HG02981 (cell line): ENCODE measurements at regions not wholly inside any gene's neighbourhood (a gene's known extent, or its start where the extent isn't known, plus 50 kb on each side); places are given as distances from the start of the nearest gene placed in this dataset.

Source experiments
- ATAC-seq: cut with Tn5 transposase; IDR thresholded peaks from one replicate; pipeline ENCODE4 v1.9.1; 2021; ENCODE audit warnings: mild to moderate bottlenecking, moderate library complexity; ENCODE audit not compliant: unreplicated experiment

GRCh38 chr14:61193476-61193875 lies 87.7 kb downstream of the TMEM30B start:
- no peak for ATAC-seq

GRCh38 chr14:61192989-61193388 lies 88.1 kb downstream of the TMEM30B start:
- ATAC-seq = no peak

- no peak for ATAC-seq
Measured at GRCh38 chr14:61191733-61192132, 89.4 kb downstream of the TMEM30B start.

- ATAC-seq = no peak
Measured at GRCh38 chr14:61190341-61190740, 90.8 kb downstream of the TMEM30B start.

GRCh38 chr14:61188978-61189808 lies 91.9 kb downstream of the TMEM30B start:
- no peak for ATAC-seq

GRCh38 chr14:61188196-61188595 lies 92.9 kb downstream of the TMEM30B start:
- ATAC-seq = no peak

DNA sequence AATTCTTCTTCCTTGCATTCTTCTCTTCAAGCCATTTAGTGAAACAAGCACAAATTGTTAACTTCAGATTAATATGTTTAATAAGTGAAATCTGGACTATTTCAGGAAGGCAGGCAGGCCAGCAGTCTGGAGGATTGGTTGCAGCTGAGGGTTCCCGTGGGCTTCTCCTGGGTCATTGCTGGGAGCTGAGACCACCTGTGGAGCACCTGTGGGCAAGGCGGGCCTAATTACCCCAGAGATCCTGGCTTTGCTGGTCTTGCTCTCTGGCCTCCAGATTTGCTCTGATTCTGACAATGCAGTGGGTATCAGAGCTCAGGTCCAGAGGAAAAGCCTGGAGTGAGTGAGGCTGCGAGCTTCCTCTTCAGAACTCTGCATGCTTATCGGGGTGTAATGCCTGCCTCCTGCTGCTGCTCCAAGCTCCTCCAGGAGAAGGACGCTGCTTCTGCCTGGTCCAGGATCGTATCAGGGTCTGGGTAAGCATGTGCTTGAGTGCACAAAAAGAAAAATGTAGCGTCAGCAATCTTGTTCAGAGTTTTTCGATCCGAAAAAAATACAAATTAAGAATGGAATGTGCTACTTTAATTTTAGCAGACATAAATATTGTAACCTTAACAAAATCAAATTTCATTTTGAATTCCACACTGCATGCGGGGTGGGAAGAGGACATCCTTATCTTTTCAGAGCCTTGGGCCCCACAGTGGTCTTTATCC lies 93.8 kb downstream of the TMEM30B start:
- ATAC-seq = no peak

DNA sequence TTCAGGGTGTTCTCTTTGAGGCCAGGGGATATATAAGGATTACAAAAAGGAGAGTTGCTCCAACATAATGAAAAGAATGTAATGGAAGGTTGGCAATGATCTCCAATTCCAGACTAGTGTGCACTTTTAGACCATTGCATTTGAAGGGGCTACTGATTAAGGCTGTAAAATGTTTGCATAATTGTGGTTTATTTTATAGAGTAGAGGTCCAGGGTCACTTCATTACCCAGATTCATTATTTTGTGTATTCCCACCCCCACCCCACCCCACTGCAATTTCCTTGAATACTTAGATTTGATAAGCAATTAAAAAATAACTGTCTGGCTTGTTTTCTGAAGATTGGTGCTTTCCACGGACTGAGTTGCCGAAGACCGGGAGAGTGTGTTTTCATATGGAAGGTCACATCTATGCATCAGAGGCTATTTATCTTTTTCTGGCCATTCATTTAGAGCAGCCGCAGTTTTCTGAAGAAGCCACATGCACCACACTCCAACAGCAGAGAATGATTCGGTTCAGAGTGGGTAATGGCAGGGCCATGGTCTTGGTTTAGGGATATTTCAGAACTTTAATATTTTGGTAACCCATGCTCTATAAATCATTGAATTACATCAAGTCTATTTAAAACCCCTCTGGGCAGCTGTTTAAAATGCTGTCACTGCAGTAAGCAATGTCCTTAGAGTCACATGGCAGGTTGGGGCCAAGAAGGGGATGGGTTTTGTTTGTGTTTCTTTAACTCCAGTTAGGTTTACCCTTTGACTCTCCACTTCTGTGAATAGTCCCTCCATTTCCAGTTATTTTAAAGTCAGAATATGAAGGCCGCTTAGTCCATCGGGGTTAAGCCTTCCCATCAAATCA lies 94.6 kb downstream of the TMEM30B start:
- ATAC-seq = no peak

- ATAC-seq = no peak
Measured at GRCh38 chr14:61185534-61185933, 95.6 kb downstream of the TMEM30B start.

- ATAC-seq = no peak
Measured at GRCh38 chr14:61184112-61184511, 97.0 kb downstream of the TMEM30B start.

DNA sequence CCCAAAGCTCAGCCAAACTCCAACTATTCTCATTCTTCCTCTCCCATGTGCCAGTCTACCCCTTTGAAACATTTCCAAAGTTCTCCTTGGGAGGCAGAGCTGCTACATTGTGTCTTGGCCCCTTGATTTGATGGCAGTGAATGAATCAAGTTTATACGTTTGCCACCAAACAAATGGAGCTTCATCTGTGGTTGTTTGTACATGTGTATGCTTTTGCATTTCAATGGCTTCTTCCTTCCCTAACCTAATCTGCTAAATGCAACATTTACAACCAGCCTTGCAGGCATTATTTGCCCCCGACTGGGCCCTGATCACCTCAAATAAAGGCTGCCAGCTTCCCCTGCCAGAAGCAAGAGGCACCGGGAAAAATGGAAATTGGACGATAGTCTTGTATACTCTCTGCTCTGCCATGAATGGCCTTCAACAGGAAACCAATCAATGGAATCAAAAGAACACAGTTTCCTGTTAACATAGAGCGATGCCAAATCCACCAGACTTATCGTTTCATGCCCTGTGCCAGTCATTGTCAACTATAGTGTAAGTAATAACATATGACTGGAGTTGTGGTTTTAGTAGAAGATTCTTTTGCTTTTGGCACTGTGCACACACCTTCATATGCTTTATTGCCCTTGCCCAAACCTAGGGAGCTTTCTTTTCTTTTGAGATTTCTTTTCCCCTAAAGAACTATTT lies 97.8 kb downstream of the TMEM30B start:
- ATAC-seq = no peak

DNA sequence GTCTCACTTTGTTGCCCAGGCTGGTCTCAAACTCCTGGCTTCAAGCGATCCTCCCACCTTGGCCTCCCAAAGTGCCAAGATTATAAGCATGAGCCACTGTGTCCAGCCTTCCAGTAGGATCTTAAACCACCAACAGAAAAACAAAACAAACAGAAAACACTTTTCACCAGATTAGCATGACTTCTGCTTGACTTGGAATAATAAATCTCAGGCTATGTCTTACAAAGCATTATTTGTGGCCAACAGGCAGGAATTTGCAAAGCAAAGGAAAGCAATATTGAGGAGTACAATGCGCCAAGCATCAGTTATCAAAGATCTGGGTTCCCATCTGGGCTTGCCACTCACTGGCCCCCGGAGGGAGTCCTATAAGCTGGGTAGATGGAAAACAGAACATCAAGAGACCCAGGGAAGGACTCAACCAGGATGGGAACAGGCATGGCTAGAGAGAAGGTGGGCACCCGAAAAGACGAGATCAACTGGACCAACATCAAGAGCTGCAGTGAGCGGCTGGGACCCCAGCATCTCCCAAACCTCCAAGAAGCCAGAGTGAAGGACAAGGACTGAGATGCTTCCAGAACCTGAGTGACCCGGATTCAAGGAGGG lies 101.2 kb downstream of the TMEM30B start:
- no peak for ATAC-seq

DNA sequence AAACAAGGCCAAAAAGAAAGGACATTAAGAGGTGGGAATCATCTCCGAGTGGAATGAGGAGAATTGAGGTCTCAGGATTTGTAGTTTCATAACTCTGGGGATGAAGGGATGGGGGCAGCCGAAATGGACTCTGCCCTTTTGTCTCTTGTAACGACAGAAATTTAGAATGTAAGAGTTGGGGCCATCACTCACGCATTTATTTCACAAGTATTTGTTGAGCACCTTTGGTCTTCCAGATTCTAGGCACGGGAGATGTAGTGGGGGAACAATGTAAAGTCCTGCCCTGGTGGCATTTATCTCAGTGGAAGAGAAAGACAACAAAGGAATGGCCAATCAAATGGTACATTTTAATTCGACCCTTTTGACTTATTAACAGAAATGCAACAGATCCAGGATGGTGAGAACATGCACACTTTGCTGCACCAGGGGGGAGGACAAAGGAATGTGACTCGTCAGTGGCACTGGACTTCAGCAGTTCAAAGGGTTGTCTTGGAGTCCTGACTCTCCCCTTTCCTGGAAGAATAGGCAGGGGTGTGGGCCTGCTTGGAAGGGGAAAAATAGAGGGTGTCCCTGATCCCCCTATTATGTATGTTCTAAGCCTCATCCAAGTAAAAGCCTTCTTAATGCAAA lies 102.0 kb downstream of the TMEM30B start:
- ATAC-seq = no peak

DNA sequence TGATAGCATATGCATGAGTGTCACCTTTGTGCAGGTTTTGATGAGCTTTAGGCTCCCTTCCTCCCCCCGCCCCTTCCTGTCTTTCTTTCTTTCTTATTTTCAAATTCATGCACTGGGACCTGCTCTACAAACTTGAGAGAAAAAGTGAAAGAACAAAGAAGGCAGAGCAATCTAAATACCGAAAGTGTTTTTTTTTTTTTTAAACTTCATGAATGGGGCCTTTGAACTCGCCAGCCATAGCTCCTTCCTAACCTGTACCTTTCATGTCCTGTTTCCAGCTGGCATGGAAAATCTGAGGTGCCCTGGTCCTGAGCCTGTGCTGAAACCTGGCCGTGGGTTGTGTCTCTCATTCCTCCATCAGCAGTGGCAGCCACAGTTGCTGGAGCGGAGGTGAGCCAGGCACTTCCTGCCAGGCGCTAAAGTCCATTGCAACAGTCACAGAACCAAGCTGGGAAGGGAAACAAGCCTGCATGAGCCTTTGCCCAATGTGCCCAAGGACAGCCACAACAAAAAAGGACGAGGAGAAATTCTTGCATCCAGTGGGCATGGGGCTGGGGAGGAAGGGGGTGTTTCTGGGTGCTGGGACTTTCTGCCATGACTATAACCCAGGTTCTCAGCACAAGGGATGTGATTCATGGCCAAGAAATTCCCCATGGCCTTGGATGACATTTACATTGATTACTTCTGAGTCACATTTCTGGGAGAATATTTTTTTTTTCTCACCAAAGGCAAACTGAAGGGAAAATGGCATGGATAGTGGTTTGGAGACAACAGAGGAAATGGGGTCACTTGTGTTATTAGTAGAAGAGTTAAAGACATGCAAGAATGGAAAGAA lies 102.7 kb downstream of the TMEM30B start:
- no peak for ATAC-seq

DNA sequence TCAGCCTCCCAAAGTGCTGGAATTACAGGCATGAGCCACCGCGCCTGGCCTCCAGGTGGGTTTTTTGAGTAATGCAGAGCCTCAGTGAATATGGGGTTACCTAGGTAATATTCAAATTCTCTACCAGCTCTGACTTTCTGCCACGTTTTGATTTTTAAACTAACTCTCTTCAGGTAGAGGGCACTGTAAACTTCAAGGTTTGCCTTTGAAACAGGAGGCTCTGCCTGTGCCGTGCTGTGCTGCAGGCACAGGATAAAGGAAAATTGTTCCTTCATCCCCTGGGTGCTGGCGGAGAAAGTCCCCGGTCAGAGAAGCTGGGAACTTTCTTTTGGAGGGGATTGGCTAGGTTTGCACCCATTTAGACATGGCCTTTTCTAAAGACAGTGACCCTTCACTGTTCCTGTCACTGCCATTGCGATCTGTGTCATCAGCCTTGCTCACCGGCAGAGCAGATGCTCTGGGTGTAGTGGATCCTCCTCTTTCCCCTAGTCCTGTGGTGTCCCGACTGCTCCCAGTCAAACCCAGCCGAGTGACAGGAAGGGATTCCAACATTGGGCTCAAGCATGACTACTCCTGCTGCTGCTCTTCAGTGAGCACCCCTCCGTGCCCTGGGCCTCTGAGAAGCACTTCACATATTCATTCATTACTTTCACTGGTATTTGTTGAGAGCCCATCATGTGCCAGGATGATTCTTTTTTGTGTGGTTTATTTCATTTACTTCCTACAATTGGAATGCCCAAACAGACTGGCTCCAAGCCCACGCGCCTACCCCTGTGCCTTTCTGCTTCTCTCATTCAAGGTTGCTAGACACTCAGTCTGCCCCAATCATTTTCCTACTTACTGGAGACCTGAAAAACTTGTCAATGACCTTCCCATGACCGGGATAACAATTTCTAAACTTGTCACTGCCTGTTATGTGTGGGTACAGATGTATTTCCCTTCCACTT lies 103.6 kb downstream of the TMEM30B start:
- ATAC-seq = no peak

DNA sequence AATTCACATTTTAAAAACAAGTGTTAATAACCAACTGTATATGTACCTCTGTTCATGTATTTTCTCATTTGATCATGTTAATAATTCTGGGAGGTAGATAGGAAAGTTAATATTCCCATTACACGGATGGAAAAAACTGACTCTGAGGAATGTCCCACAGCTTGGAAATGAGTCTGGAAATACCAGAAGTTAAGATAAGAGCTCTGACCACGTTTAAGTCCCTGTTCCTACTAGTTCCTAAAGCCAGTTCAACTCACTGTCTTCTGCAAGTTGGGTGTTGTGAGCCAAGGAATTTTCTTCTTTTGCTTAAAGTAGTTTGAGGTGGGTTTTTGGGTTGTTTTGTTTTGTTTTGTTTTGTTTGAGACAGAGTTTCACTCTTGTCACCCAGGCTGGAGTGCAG lies 104.5 kb downstream of the TMEM30B start:
- no peak for ATAC-seq

DNA sequence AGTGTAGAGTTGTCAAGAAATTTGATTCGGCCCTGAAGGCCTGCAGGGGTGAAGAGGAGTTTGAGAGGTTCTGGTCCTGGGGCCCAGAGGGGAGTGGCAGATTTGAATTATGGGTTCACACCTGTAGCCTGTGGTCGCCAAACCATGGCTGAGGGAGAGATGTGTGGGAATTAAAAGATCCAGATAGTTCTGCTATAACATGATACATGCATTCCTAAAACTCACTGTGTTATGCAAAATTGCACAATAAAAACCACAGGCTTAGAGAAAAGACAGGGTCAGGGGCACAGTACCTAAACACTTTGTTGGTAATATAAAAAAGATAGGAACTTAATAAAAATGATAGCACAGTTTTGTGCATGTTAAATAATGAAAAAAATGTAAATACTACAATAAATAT lies 106.2 kb downstream of the TMEM30B start:
- no peak for ATAC-seq

- no peak for ATAC-seq
Measured at GRCh38 chr14:61174441-61174891, 106.7 kb downstream of the TMEM30B start.
